Activated naive CD4-positive, alpha-beta T cell treated with anti-CD3 and anti-CD28 coated beads for 36 hours (primary cell): ENCODE measurements at regions not wholly inside any gene's neighbourhood (a gene's known extent, or its start where the extent isn't known, plus 50 kb on each side); places are given as distances from the start of the nearest gene placed in this dataset.
"Not testable (repeated sequence)": the region's sequence is repeated elsewhere in the genome, so short reads cannot be mapped to it uniquely, and the experiment has no call there.

Experiments used
- CTCF ChIA-PET: fragments of 350-600 bp; sonication (Branson Sonifier 250); formaldehyde crosslinking; loops from one replicate; lab custom pipeline; 2021; ENCODE audit warnings: antibody characterized with exemption; lab: Charles Lee
- DNase-seq: peaks from one replicate; pipeline ENCODE4 v3.0.0-alpha.2; 2020
- H3K27ac Mint-ChIP-seq: one replicate; pipeline ENCODE4 v1.8.0; 2021; ENCODE audit warnings: mild to moderate bottlenecking, mixed read lengths
- H3K27me3 Mint-ChIP-seq: one replicate; pipeline ENCODE4 v1.8.0; 2021; ENCODE audit warnings: low read depth, mixed read lengths
- H3K36me3 Mint-ChIP-seq: one replicate; pipeline ENCODE4 v1.8.0; 2021; ENCODE audit warnings: low read depth, mixed read lengths
- H3K4me1 Mint-ChIP-seq: one replicate; pipeline ENCODE4 v1.8.0; 2021; ENCODE audit warnings: low read depth, mixed read lengths
- H3K4me3 Mint-ChIP-seq: one replicate; pipeline ENCODE4 v1.8.0; 2021; ENCODE audit warnings: mild to moderate bottlenecking, moderate library complexity, mixed read lengths
- H3K9me3 Mint-ChIP-seq: one replicate; pipeline ENCODE4 v1.8.0; 2021; ENCODE audit warnings: mixed read lengths
- intact Hi-C: fragments of 100-400 bp; cut with micrococcal nuclease; formaldehyde crosslinking; loops from one replicate; pipeline ENCODE4 v1.15.1; 2023

- Mint-ChIP-seq H3K36me3 (no peaks in the 10 kb centered on the region), H3K9me3 (no peaks in the 10 kb centered on the region), H3K4me3 (no peak overlapping the region), H3K4me1 (no peaks in the 10 kb centered on the region), H3K27me3 (peaks cover 2% of the 10 kb centered on the region), H3K27ac (no peak overlapping the region)
- intact Hi-C loops: no loop called here
- DNase-seq: no peak
- CTCF ChIA-PET: no interaction called here
Observed at GRCh38 chr6:140393665-140394540, 1019.5 kb upstream of the CITED2 start.

GRCh38 chr6:140388815-140389214, 1014.4 kb upstream of the CITED2 start:
- Mint-ChIP-seq H3K27me3 (peaks cover 15% of the 10 kb centered on the region), H3K4me3 (no peak overlapping the region), H3K36me3 (no peaks in the 10 kb centered on the region), H3K9me3 (no peaks in the 10 kb centered on the region), H3K27ac (no peak overlapping the region), H3K4me1 (no peaks in the 10 kb centered on the region)
- no peak for DNase-seq
- CTCF ChIA-PET: no interaction called here
- intact Hi-C loops: no loop called here

GRCh38 chr6:140388192-140388802, 1013.8 kb upstream of the CITED2 start:
- intact Hi-C loops: no loop called here
- H3K4me1 Mint-ChIP-seq: no peaks in the 10 kb centered on the region
- no peaks in the 10 kb centered on the region for H3K36me3 Mint-ChIP-seq
- H3K27ac Mint-ChIP-seq: no peak overlapping the region
- H3K27me3 Mint-ChIP-seq: peaks cover 15% of the 10 kb centered on the region
- no peak for DNase-seq
- CTCF ChIA-PET: no interaction called here
- H3K4me3 Mint-ChIP-seq: no peak overlapping the region
- no peaks in the 10 kb centered on the region for H3K9me3 Mint-ChIP-seq

DNA sequence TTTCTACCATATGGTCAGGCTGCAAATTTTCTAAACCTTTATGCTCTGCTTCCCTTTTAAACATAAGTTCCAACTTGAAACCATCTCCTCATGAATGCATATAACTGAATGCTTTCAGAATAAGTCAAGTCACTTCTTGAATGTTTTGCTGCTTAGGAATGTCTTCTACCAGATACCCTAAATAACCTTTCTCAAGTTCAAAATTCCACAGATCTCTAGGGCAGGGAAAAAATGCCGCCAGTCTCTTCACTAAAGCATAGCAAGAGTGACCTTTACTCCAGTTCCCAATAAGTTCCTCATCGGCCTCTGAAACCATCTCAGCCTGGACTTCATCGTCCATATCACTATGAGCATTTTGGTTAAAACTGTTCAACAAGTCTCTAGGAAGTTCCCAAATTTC, 1011.2 kb upstream of the CITED2 start:
- H3K27me3 Mint-ChIP-seq: peaks cover 17% of the 10 kb centered on the region
- CTCF ChIA-PET: no interaction called here
- no peak overlapping the region for H3K27ac Mint-ChIP-seq
- no peaks in the 10 kb centered on the region for H3K36me3 Mint-ChIP-seq
- H3K4me3 Mint-ChIP-seq: no peak overlapping the region
- no peaks in the 10 kb centered on the region for H3K4me1 Mint-ChIP-seq
- H3K9me3 Mint-ChIP-seq: no peaks in the 10 kb centered on the region
- intact Hi-C loops: no loop called here
- no peak for DNase-seq

DNA sequence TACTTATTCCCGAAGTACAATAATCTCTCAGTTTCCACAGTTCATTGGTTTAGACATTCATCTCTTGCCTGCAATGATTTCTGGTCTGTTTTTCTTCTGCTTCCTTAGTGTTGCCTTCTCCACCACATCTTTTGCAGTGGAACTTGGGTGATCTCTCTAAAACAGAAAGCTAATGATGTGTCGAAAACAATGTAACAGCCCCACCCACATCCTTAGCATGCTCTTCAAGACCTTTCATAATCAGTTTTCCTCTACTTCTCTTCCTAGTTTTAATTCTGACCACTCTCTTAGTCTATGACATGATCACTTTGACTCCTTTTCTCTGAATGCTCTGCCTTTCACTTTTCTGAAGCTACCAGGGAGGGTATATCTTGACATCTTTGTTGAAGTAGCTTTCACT, 1007.9 kb upstream of the CITED2 start:
- CTCF ChIA-PET: no interaction called here
- Mint-ChIP-seq H3K27ac (no peak overlapping the region), H3K4me3 (no peak overlapping the region), H3K4me1 (no peaks in the 10 kb centered on the region), H3K36me3 (no peaks in the 10 kb centered on the region), H3K9me3 (no peaks in the 10 kb centered on the region), H3K27me3 (peaks cover 17% of the 10 kb centered on the region)
- no peak for DNase-seq
- intact Hi-C loops: no loop called here

DNA sequence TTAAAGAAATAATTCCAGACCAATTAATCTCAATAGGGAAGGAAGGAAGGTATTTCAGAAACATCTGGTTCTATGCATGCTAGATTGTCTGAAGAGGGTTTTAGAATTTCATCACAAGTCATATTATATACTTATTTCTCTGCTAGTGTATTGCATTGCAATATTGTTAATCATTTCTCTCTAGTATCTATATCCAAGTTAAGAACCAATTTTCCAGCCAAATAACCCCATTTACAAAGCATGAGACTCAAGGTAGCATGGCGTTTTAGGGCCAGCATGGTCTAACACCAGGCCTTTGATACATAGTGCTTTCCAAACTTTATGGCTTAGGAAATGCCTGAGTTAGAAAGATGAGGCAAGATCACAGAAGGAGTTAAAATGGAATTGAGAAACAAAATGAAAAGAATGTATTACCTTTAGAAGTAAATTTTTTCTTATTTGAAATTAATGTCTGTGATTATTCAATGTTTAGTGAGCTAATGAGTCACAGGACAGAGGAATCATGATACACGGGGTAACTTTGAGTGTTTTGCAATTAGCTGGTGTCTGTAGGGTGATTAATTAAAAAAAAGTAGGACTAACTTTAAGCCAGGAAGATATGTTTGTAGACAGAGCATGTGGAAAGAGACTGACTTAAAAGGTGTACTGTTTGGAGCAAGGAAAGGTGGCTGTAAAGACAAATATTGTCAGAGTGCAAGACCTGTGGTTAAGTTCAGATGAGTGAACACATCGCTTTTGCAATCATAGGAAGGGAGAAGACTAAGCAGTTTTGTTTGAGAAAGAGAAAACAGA, 1006.2 kb upstream of the CITED2 start:
- no peak overlapping the region for H3K4me3 Mint-ChIP-seq
- H3K4me1 Mint-ChIP-seq: no peaks in the 10 kb centered on the region
- H3K27me3 Mint-ChIP-seq: peaks cover 8% of the 10 kb centered on the region
- intact Hi-C loops: no loop called here
- CTCF ChIA-PET: no interaction called here
- no peaks in the 10 kb centered on the region for H3K9me3 Mint-ChIP-seq
- no peak overlapping the region for H3K27ac Mint-ChIP-seq
- no peaks in the 10 kb centered on the region for H3K36me3 Mint-ChIP-seq
- DNase-seq: no peak

GRCh38 chr6:140379919-140380318, 1005.5 kb upstream of the CITED2 start:
- H3K27me3 Mint-ChIP-seq: peaks cover 7% of the 10 kb centered on the region
- no peaks in the 10 kb centered on the region for H3K36me3 Mint-ChIP-seq
- no peaks in the 10 kb centered on the region for H3K9me3 Mint-ChIP-seq
- no peak for DNase-seq
- intact Hi-C loops: no loop called here
- CTCF ChIA-PET: no interaction called here
- no peaks in the 10 kb centered on the region for H3K4me1 Mint-ChIP-seq
- H3K4me3 Mint-ChIP-seq: no peak overlapping the region
- H3K27ac Mint-ChIP-seq: no peak overlapping the region

- H3K27me3 Mint-ChIP-seq: peaks cover 3% of the 10 kb centered on the region
- CTCF ChIA-PET: no interaction called here
- no peak overlapping the region for H3K27ac Mint-ChIP-seq
- no peaks in the 10 kb centered on the region for H3K9me3 Mint-ChIP-seq
- intact Hi-C loops: no loop called here
- H3K36me3 Mint-ChIP-seq: no peaks in the 10 kb centered on the region
- H3K4me3 Mint-ChIP-seq: no peak overlapping the region
- DNase-seq: no peak
- H3K4me1 Mint-ChIP-seq: no peaks in the 10 kb centered on the region
Observed at GRCh38 chr6:140376209-140376608, 1001.8 kb upstream of the CITED2 start.

GRCh38 chr6:140373728-140374127, 999.3 kb upstream of the CITED2 start:
- H3K27ac Mint-ChIP-seq, DNase-seq, CTCF ChIA-PET, intact Hi-C loops, H3K36me3 Mint-ChIP-seq, H3K4me3 Mint-ChIP-seq, H3K4me1 Mint-ChIP-seq, H3K27me3 Mint-ChIP-seq, H3K9me3 Mint-ChIP-seq: not testable (repeated sequence)

DNA sequence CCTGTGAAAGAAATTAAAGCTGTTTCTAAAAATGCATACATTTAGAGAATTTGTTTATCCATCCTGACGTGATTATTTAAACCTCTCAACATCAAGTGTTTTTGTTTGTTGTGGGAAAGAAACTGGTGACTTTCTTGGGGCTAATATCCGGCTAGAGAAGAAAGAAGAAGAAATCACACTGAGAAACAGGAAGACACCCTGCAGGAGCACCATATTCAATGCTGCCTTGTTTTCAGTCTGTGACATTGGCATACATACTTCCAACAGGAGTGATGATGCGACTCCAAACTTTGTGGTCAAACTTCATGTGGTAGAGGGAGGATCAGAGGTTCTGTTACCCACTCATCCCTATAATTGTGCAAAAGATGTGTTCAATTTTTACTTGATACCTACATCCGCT, 997.6 kb upstream of the CITED2 start:
- intact Hi-C loops: no loop called here
- CTCF ChIA-PET: no interaction called here
- Mint-ChIP-seq H3K4me1 (no peaks in the 10 kb centered on the region), H3K27ac (no peak overlapping the region), H3K4me3 (no peak overlapping the region), H3K9me3 (no peaks in the 10 kb centered on the region), H3K27me3 (no peaks in the 10 kb centered on the region), H3K36me3 (no peaks in the 10 kb centered on the region)
- no peak for DNase-seq

- Mint-ChIP-seq H3K27ac (no peak overlapping the region), H3K36me3 (no peaks in the 10 kb centered on the region), H3K27me3 (no peaks in the 10 kb centered on the region), H3K9me3 (no peaks in the 10 kb centered on the region), H3K4me3 (no peak overlapping the region), H3K4me1 (no peaks in the 10 kb centered on the region)
- CTCF ChIA-PET: no interaction called here
- DNase-seq: no peak
- intact Hi-C loops: no loop called here
Observed at GRCh38 chr6:140370976-140371870, 996.8 kb upstream of the CITED2 start.

- CTCF ChIA-PET: no interaction called here
- no peaks in the 10 kb centered on the region for H3K4me1 Mint-ChIP-seq
- no peaks in the 10 kb centered on the region for H3K36me3 Mint-ChIP-seq
Observed at GRCh38 chr6:140370441-140370840, 996.0 kb upstream of the CITED2 start.

More at GRCh38 chr6:140370441-140370840, 996.0 kb upstream of the CITED2 start:
- H3K9me3 Mint-ChIP-seq: no peaks in the 10 kb centered on the region
- no peaks in the 10 kb centered on the region for H3K27me3 Mint-ChIP-seq
- no peak for DNase-seq
- H3K27ac Mint-ChIP-seq: no peak overlapping the region
- intact Hi-C loops: no loop called here
- no peak overlapping the region for H3K4me3 Mint-ChIP-seq
